Tibial artery (tissue), 4 donors: ENCODE measurements at regions not wholly inside any gene's neighbourhood (a gene's known extent, or its start where the extent isn't known, plus 50 kb on each side); places are given as distances from the start of the nearest gene placed in this dataset.

Experiments
- DNase-seq, 2 donors: peaks; one replicate each; pipeline ENCODE4 v3.0.0-alpha.2; 2019
- H3K27ac ChIP-seq, 2 donors: fragments of 200-600 bp; sonication (generic) in 1 of 2; 1 replicate in 1 of 2; 2 replicates in 1 of 2; pipeline ENCODE4 v1.5.1; 2018 to 2019; ENCODE audit warnings: mild to moderate bottlenecking in 1 of 2
- H3K27me3 ChIP-seq, 2 donors: fragments of 200-600 bp; sonication (generic) in 1 of 2; one replicate each; pipeline versions ENCODE4 v1.5.1 to v1.6.0; 2016 to 2019
- H3K36me3 ChIP-seq, 3 donors: fragments of 200-600 bp; sonication (generic) in 2 of 3; one replicate each; pipeline ENCODE4 v1.5.1; 2016 to 2019; ENCODE audit warnings: mild to moderate bottlenecking in 2 of 3
- H3K4me1 ChIP-seq, 4 donors: fragments of 200-600 bp; sonication (generic) in 2 of 4; 1 replicate in 3 of 4; 2 replicates in 1 of 4; pipeline ENCODE4 v1.5.1; 2016 to 2019
- H3K4me3 ChIP-seq, 2 donors: fragments of 200-600 bp; sonication (generic) in 1 of 2; 1 replicate in 1 of 2; 2 replicates in 1 of 2; pipeline ENCODE4 v1.5.1; 2018 to 2019; ENCODE audit warnings: mild to moderate bottlenecking in 2 of 2
- H3K9me3 ChIP-seq, 3 donors: fragments of 200-600 bp; sonication (generic) in 1 of 3; one replicate each; pipeline ENCODE4 v1.5.1; 2016 to 2019
- intact Hi-C: fragments of 100-400 bp; cut with DNase I; formaldehyde crosslinking; loops from one replicate; pipeline ENCODE4 v1.15.0; 2023; ENCODE audit warnings: low total_unique reads
- TF ChIP-seq, protein P1 (sequence below), 2 experiments: fragments of 200-600 bp in 1 of 2; fragments of 450-650 bp in 1 of 2; IDR thresholded peaks; one replicate each; pipeline ENCODE4 v1.5.1; 2017 to 2019; ENCODE audit warnings: antibody characterized with exemption in 2 of 2, mild to moderate bottlenecking in 1 of 2, moderate library complexity in 1 of 2

DNA sequence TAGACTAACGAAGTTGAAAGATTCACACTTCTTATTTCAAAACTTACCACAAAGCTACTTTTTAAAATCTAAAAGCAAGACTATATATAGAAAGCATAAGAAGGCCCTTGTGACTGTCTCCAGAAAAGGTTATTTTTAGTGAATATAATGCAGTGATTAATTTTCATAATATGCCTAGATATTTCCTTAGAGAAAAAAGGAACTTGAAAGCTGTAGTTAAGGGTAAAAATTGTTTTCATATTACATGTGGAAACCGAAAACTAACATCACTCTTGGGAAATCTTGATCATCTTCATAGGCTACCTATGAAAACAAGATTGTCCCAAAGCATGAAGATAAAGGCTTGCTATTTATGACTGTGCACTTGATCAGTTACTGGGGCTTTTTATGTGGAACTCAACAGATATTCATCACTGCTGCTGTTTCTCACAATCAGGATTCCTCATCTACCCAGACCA is 223.2 kb downstream of the SH2D4B start:
- Histone ChIP-seq H3K4me1 (no peaks in the 10 kb centered on the region), H3K4me3 (no peak overlapping the region), H3K36me3 (no peaks in the 10 kb centered on the region), H3K9me3 (no peaks in the 10 kb centered on the region), H3K27me3 (no peaks in the 10 kb centered on the region), H3K27ac (no peak overlapping the region)
- intact Hi-C loops = no loop called here
- TF ChIP-seq, protein P1, sequence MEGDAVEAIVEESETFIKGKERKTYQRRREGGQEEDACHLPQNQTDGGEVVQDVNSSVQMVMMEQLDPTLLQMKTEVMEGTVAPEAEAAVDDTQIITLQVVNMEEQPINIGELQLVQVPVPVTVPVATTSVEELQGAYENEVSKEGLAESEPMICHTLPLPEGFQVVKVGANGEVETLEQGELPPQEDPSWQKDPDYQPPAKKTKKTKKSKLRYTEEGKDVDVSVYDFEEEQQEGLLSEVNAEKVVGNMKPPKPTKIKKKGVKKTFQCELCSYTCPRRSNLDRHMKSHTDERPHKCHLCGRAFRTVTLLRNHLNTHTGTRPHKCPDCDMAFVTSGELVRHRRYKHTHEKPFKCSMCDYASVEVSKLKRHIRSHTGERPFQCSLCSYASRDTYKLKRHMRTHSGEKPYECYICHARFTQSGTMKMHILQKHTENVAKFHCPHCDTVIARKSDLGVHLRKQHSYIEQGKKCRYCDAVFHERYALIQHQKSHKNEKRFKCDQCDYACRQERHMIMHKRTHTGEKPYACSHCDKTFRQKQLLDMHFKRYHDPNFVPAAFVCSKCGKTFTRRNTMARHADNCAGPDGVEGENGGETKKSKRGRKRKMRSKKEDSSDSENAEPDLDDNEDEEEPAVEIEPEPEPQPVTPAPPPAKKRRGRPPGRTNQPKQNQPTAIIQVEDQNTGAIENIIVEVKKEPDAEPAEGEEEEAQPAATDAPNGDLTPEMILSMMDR (IDR thresholded peaks at IDR 0.05) = no peak
- DNase-seq = no peak

DNA sequence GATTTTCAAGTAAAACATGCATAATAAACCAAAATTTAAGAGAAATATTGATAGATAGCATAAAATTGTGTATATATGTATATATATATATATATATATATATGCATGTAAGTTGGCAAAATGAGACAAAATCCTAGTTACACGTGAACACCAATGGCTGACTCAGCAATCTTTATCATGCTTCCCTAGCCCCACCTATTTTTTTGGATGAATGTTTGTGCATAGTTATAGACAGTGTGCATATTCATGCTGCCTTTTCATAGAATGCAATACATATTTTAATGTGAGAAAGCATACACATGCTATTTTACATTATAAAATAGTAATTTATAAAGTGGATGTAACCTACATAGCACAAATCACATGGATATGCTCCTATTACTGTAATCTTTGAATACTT is 230.3 kb downstream of the SH2D4B start:
- no peaks in the 10 kb centered on the region for H3K27me3 ChIP-seq
- TF ChIP-seq, protein P1 (IDR thresholded peaks at IDR 0.05) = no peak
- no peak overlapping the region for H3K27ac ChIP-seq
- no peaks in the 10 kb centered on the region for H3K4me1 ChIP-seq
- no peak for DNase-seq
- intact Hi-C loops = no loop called here
- H3K4me3 ChIP-seq = no peak overlapping the region
- no peaks in the 10 kb centered on the region for H3K36me3 ChIP-seq
- H3K9me3 ChIP-seq = no peaks in the 10 kb centered on the region

DNA sequence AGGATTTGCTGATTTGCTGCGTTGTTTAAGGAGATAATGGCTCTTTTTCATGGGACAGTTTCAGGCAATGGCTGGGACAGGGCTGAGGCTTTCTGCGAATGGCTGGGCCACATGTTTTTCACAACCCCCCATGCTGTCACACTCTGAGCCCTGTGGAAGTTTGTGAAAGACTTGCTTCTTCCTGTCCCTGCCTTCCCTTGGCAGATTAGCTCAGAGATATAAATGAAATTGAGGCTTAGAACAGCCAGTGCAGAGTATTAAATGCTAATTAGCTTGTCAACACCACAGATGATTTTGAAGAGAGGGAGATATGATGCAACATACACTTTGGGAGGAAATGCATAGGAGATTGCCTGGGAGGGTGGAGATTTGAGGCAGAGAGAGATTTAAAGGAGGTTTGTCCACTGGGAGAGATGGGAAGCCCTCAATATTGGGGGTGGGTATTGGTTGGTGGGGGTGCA is 232.0 kb downstream of the SH2D4B start:
- Histone ChIP-seq H3K4me1 (no peaks in the 10 kb centered on the region), H3K27ac (no peak overlapping the region), H3K4me3 (no peak overlapping the region), H3K36me3 (no peaks in the 10 kb centered on the region), H3K27me3 (no peaks in the 10 kb centered on the region), H3K9me3 (no peaks in the 10 kb centered on the region)
- no peak for DNase-seq
- TF ChIP-seq, protein P1 (IDR thresholded peaks at IDR 0.05) = no peak
- intact Hi-C loops = no loop called here

DNA sequence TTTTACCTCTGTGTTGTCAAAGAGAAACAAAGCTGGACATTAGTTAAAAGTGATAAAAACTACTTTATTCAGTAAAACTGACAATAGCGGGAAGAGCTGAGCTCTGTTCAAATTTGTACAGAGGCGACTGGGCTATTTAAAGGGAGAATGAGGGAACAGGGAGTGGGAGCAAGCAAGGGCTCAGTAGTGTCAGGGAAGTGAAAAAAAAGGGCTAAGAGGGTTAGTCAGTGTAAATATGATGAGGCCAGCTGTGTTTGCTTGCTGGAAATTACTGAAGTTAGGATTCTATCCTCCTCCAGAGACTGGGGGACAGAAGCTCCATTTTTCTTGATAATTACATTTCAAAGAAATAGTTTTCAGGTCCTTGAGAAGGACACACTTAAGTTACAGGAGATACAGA is 232.5 kb downstream of the SH2D4B start:
- H3K36me3 ChIP-seq = no peaks in the 10 kb centered on the region
- intact Hi-C loops = no loop called here
- H3K4me3 ChIP-seq = no peak overlapping the region
- TF ChIP-seq, protein P1 (IDR thresholded peaks at IDR 0.05) = no peak
- H3K27ac ChIP-seq = no peak overlapping the region
- no peaks in the 10 kb centered on the region for H3K9me3 ChIP-seq
- H3K27me3 ChIP-seq = no peaks in the 10 kb centered on the region
- DNase-seq = no peak
- no peaks in the 10 kb centered on the region for H3K4me1 ChIP-seq

DNA sequence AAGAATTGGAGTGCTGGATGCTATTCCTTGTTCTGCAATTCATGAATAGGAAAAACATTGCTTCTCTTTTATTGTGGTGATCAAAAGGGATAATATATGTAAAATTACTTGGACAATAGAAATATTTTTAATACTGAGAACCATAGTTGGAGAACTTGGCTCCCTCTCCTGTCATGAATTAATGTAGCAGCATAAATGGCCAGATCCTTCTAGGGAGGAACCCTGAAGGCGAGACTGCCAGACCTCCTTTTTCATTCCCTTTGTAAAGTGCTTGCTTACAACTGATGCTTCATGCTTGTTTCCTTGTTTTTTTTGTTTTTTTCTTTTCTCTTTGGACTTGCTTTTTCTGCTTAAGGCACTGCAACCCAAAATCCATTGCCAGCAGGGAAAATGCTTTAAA is 233.6 kb downstream of the SH2D4B start:
- Histone ChIP-seq H3K27ac (no peak overlapping the region), H3K9me3 (no peaks in the 10 kb centered on the region), H3K4me1 (no peaks in the 10 kb centered on the region), H3K36me3 (no peaks in the 10 kb centered on the region), H3K27me3 (no peaks in the 10 kb centered on the region), H3K4me3 (no peak overlapping the region)
- no peak for DNase-seq
- TF ChIP-seq, protein P1 (IDR thresholded peaks at IDR 0.05) = no peak
- intact Hi-C loops = no loop called here
